H9 (cell line): ENCODE measurements at regions not wholly inside any gene's neighbourhood (a gene's known extent, or its start where the extent isn't known, plus 50 kb on each side); places are given as distances from the start of the nearest gene placed in this dataset.

ENCODE experiments used
- DNase-seq: peaks from one replicate; pipeline ENCODE4 v3.0.0-alpha.2; 2017
- H2AFZ ChIP-seq: one replicate; pipeline ENCODE4 v1.6.1; 2013; ENCODE audit warnings: mild to moderate bottlenecking, low read length, control low read depth, moderate library complexity
- H2AK5ac ChIP-seq: 2 replicates; pipeline ENCODE4 v1.6.1; 2013; ENCODE audit warnings: low read length, control low read depth, mixed read lengths; ENCODE audit not compliant: insufficient read length
- H2BK120ac ChIP-seq: one replicate; pipeline ENCODE4 v1.6.1; 2013; ENCODE audit warnings: low read depth, mild to moderate bottlenecking, low read length, control low read depth, inconsistent platforms; ENCODE audit not compliant: poor library complexity, severe bottlenecking
- H2BK12ac ChIP-seq: 2 replicates; pipeline ENCODE4 v1.6.1; 2013; ENCODE audit warnings: low read length, control low read depth, mixed read lengths, low read depth; ENCODE audit not compliant: insufficient read length
- H2BK15ac ChIP-seq: 2 replicates; pipeline ENCODE4 v1.6.1; 2013; ENCODE audit warnings: low read depth, low read length, control low read depth
- H2BK20ac ChIP-seq: one replicate; pipeline ENCODE4 v1.6.1; 2013; ENCODE audit warnings: low read depth, mild to moderate bottlenecking, low read length, control low read depth, inconsistent platforms; ENCODE audit not compliant: poor library complexity, severe bottlenecking
- H2BK5ac ChIP-seq: 2 replicates; pipeline ENCODE4 v1.6.1; 2013; ENCODE audit warnings: low read length, control low read depth, mixed read lengths; ENCODE audit not compliant: insufficient read length
- H3K14ac ChIP-seq: 2 replicates; pipeline ENCODE4 v1.6.1; 2013; ENCODE audit warnings: low read length, control low read depth; ENCODE audit not compliant: insufficient read depth
- H3K18ac ChIP-seq: 2 replicates; pipeline ENCODE4 v1.6.1; 2013; ENCODE audit warnings: low read depth, mild to moderate bottlenecking, mixed read lengths, low read length, control low read depth; ENCODE audit not compliant: insufficient read length
- H3K23ac ChIP-seq: 2 replicates; pipeline ENCODE4 v1.6.1; 2013; ENCODE audit warnings: low read length, control low read depth, mixed read lengths, low read depth; ENCODE audit not compliant: insufficient read length
- H3K23me2 ChIP-seq: 2 replicates; pipeline ENCODE4 v1.6.1; 2013; ENCODE audit warnings: low read depth, mild to moderate bottlenecking, mixed read lengths, low read length, control low read depth; ENCODE audit not compliant: insufficient read length, poor library complexity, severe bottlenecking
- H3K27ac ChIP-seq: 2 replicates; pipeline ENCODE4 v1.5.1; 2013; ENCODE audit warnings: low read length, control low read depth, mixed read lengths, low read depth; ENCODE audit not compliant: insufficient read length
- H3K27me3 ChIP-seq: 2 replicates; pipeline ENCODE4 v1.6.1; 2013; ENCODE audit warnings: low read length, control low read depth, inconsistent platforms; ENCODE audit not compliant: insufficient read depth
- H3K4ac ChIP-seq: 2 replicates; pipeline ENCODE4 v1.6.1; 2013; ENCODE audit warnings: low read depth, mild to moderate bottlenecking, control low read depth, inconsistent platforms, low read length, moderate library complexity
- H3K4me1 ChIP-seq: 2 replicates; pipeline ENCODE4 v1.6.1; 2013; ENCODE audit warnings: low read length, control low read depth, inconsistent platforms; ENCODE audit not compliant: insufficient read depth
- H3K4me2 ChIP-seq: 2 replicates; pipeline ENCODE4 v1.6.1; 2013; ENCODE audit warnings: low read length, control low read depth, mixed read lengths; ENCODE audit not compliant: insufficient read length, insufficient read depth
- H3K56ac ChIP-seq: 2 replicates; pipeline ENCODE4 v1.6.1; 2013; ENCODE audit warnings: low read depth, mild to moderate bottlenecking, mixed read lengths, low read length, control low read depth; ENCODE audit not compliant: insufficient read length
- H3K79me1 ChIP-seq: 2 replicates; pipeline ENCODE4 v1.6.1; 2013; ENCODE audit warnings: low read depth, mild to moderate bottlenecking, moderate library complexity, low read length, control low read depth, inconsistent platforms; ENCODE audit not compliant: insufficient read depth, poor library complexity, severe bottlenecking
- H3K79me2 ChIP-seq: 2 replicates; pipeline ENCODE4 v1.6.1; 2013; ENCODE audit warnings: low read length, control low read depth, inconsistent platforms; ENCODE audit not compliant: insufficient read depth
- H3K9ac ChIP-seq: 2 replicates; pipeline ENCODE4 v1.6.1; 2013; ENCODE audit warnings: low read length, control low read depth, mixed read lengths; ENCODE audit not compliant: insufficient read length; ENCODE audit errors: extremely low read depth
- H3K9me3 ChIP-seq: one replicate; pipeline ENCODE4 v1.6.1; 2013; ENCODE audit warnings: low read depth, low read length, inconsistent platforms; ENCODE audit not compliant: control insufficient read depth
- H3T11ph ChIP-seq: one replicate; pipeline ENCODE4 v1.6.1; 2013; ENCODE audit warnings: mild to moderate bottlenecking, low read length, control low read depth, inconsistent platforms
- H4K20me1 ChIP-seq: one replicate; pipeline ENCODE4 v1.6.1; 2013; ENCODE audit not compliant: control insufficient read depth, insufficient read length, insufficient read depth
- H4K5ac ChIP-seq: 2 replicates; pipeline ENCODE4 v1.6.1; 2013; ENCODE audit warnings: low read depth, mild to moderate bottlenecking, mixed read lengths, low read length, control low read depth; ENCODE audit not compliant: insufficient read length
- H4K8ac ChIP-seq: replicated peaks from 2 replicates; pipeline ENCODE4 v1.6.1; 2013; ENCODE audit warnings: low read length, control low read depth, mixed read lengths, low read depth; ENCODE audit not compliant: insufficient read length
- H4K91ac ChIP-seq: 2 replicates; pipeline ENCODE4 v1.6.1; 2013; ENCODE audit warnings: low read depth, mild to moderate bottlenecking, moderate library complexity, mixed read lengths, low read length, control low read depth; ENCODE audit not compliant: insufficient read length
- H3K27ac Mint-ChIP-seq, 3 experiments: 2 replicates in 2 of 3; 3 replicates in 1 of 3; pipeline ENCODE4 v1.8.0; 2020 to 2021; ENCODE audit warnings: mixed read lengths in 3 of 3, mild to moderate bottlenecking in 1 of 3, moderate library complexity in 1 of 3
- H3K27me3 Mint-ChIP-seq: 2 replicates; pipeline ENCODE4 v1.8.0; 2021; ENCODE audit warnings: low read depth, mild to moderate bottlenecking, moderate library complexity, mixed read lengths
- H3K36me3 Mint-ChIP-seq, 3 experiments: 2 replicates in 2 of 3; 3 replicates in 1 of 3; pipeline ENCODE4 v1.8.0; 2020 to 2021; ENCODE audit warnings: low read depth in 3 of 3, mixed read lengths in 3 of 3; ENCODE audit not compliant: insufficient read depth in 1 of 3
- H3K4me1 Mint-ChIP-seq, 2 experiments: 2 replicates each; pipeline ENCODE4 v1.8.0; 2020; ENCODE audit warnings: mixed read lengths in 2 of 2
- H3K4me3 Mint-ChIP-seq, 2 experiments: 2 replicates in 1 of 2; 3 replicates in 1 of 2; pipeline ENCODE4 v1.8.0; 2020 to 2021; ENCODE audit warnings: mild to moderate bottlenecking in 2 of 2, mixed read lengths in 2 of 2, moderate library complexity in 1 of 2
- H3K9me3 Mint-ChIP-seq, 2 experiments: 2 replicates in 1 of 2; 3 replicates in 1 of 2; pipeline ENCODE4 v1.8.0; 2020; ENCODE audit warnings: mild to moderate bottlenecking in 2 of 2, mixed read lengths in 2 of 2, moderate library complexity in 1 of 2
- WGBS: extraction: QIAGEN DNeasy Blood & Tissue Kit; methylation state at CpG from one replicate; pipeline ENCODE4 v1.1.7; 2013; ENCODE audit warnings: missing lambda C conversion rate, low lambda C conversion rate, mixed read lengths; ENCODE audit not compliant: insufficient read length; ENCODE audit errors: extremely low coverage; 5-methylcytosine and 5-hydroxymethylcytosine counted together
- TF ChIP-seq, protein P1 (sequence below): fragments of 200-600 bp; sonication (generic); conservative IDR thresholded peaks from 3 replicates; pipeline ENCODE4 v1.8.0; 2021; ENCODE audit warnings: antibody characterized with exemption, mild to moderate bottlenecking

DNA sequence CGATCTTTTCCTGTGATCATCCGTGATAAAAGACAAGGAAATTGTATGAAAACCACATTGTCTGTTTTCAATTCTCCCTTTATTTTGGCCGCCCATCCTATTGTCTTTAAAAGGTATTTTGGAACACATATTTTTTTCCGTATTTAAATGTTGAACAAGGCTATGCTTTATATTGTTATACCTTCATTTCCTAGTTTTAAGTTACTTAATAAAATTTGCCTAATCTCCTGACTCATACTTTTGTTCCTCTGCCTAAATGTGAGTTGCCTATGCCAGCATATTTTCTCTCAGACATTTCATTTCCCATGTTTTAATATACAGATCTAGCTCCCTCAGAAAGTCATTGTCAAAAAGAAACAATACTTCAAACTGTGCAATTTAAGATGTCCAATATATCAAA is 104.2 kb downstream of the SLITRK6 start:
- WGBS: no CpG with 5 or more reads among the region's 4 CpGs
- H2BK20ac ChIP-seq: no peak overlapping the region
- peaks cover 3 to 4% of the 10 kb centered on the region in 2 experiments; a peak in 2 of 4 replicates for H3K4me1 Mint-ChIP-seq
- no peaks in the 10 kb centered on the region for H3K4me1 ChIP-seq
- H3K27me3 ChIP-seq: no peaks in the 10 kb centered on the region
- no peaks in the 10 kb centered on the region for H4K20me1 ChIP-seq
- no peak overlapping the region for H3T11ph ChIP-seq
- DNase-seq: no peak
- H3K4ac ChIP-seq: no peak overlapping the region
- TF ChIP-seq, protein P1, sequence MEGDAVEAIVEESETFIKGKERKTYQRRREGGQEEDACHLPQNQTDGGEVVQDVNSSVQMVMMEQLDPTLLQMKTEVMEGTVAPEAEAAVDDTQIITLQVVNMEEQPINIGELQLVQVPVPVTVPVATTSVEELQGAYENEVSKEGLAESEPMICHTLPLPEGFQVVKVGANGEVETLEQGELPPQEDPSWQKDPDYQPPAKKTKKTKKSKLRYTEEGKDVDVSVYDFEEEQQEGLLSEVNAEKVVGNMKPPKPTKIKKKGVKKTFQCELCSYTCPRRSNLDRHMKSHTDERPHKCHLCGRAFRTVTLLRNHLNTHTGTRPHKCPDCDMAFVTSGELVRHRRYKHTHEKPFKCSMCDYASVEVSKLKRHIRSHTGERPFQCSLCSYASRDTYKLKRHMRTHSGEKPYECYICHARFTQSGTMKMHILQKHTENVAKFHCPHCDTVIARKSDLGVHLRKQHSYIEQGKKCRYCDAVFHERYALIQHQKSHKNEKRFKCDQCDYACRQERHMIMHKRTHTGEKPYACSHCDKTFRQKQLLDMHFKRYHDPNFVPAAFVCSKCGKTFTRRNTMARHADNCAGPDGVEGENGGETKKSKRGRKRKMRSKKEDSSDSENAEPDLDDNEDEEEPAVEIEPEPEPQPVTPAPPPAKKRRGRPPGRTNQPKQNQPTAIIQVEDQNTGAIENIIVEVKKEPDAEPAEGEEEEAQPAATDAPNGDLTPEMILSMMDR: no peak
- H2BK12ac ChIP-seq: no peak overlapping the region
- no peak overlapping the region for H2AK5ac ChIP-seq
- H3K9ac ChIP-seq: no peak overlapping the region
- H3K36me3 Mint-ChIP-seq: peaks cover 29 to 35% (median 32%) of the 10 kb centered on the region in 3 experiments
- no peak overlapping the region for H4K91ac ChIP-seq
- H3K4me2 ChIP-seq: no peak overlapping the region
- no peak overlapping the region for H3K27ac Mint-ChIP-seq
- no peaks in the 10 kb centered on the region for H3K23me2 ChIP-seq
- no peak overlapping the region for H3K56ac ChIP-seq
- no peaks in the 10 kb centered on the region for H3K27me3 Mint-ChIP-seq
- H2AFZ ChIP-seq: no peak overlapping the region
- no peaks in the 10 kb centered on the region for H3K79me1 ChIP-seq
- no peak overlapping the region for H2BK15ac ChIP-seq
- H3K23ac ChIP-seq: no peak overlapping the region
- H2BK120ac ChIP-seq: no peak overlapping the region
- no peak overlapping the region for H4K8ac ChIP-seq
- peaks cover 12 to 17% of the 10 kb centered on the region in 2 experiments for H3K9me3 Mint-ChIP-seq
- H3K27ac ChIP-seq: no peak overlapping the region
- H3K4me3 Mint-ChIP-seq: no peak overlapping the region
- H3K14ac ChIP-seq: no peak overlapping the region
- H2BK5ac ChIP-seq: no peak overlapping the region
- H3K18ac ChIP-seq: no peak overlapping the region
- H4K5ac ChIP-seq: no peak overlapping the region
- no peaks in the 10 kb centered on the region for H3K79me2 ChIP-seq
- no peaks in the 10 kb centered on the region for H3K9me3 ChIP-seq
